NT2/D1 (cell line): ENCODE measurements at regions not wholly inside any gene's neighbourhood (a gene's known extent, or its start where the extent isn't known, plus 50 kb on each side); places are given as distances from the start of the nearest gene placed in this dataset.

ENCODE experiments used
- YY1 ChIP-seq: IDR thresholded peaks from 2 replicates; pipeline ENCODE4 v1.6.1; 2011; ENCODE audit not compliant: insufficient read length, insufficient read depth
- ZNF274 ChIP-seq: IDR thresholded peaks from 2 replicates; pipeline ENCODE4 v1.6.1; 2011; ENCODE audit warnings: mild to moderate bottlenecking, low read depth, low read length

- TF ChIP-seq YY1: no peak
- no peak for TF ChIP-seq ZNF274
Observed at GRCh38 chr7:136189506-136189998, 212.4 kb upstream of the MTPN start.
